HG03175 (cell line): ENCODE measurements at regions not wholly inside any gene's neighbourhood (a gene's known extent, or its start where the extent isn't known, plus 50 kb on each side); places are given as distances from the start of the nearest gene placed in this dataset.
"Not testable (repeated sequence)": the region's sequence is repeated elsewhere in the genome, so short reads cannot be mapped to it uniquely, and the experiment has no call there.

Source experiments
- ATAC-seq: cut with Tn5 transposase; IDR thresholded peaks from one replicate; pipeline ENCODE4 v1.9.1; 2021; ENCODE audit warnings: mild to moderate bottlenecking, moderate library complexity; ENCODE audit not compliant: unreplicated experiment

GRCh38 chr15:46892621-46893160, 824.6 kb upstream of the SEMA6D start:
- no peak for ATAC-seq

GRCh38 chr15:46894644-46895043, 822.7 kb upstream of the SEMA6D start:
- no peak for ATAC-seq

GRCh38 chr15:46897266-46897665, 820.0 kb upstream of the SEMA6D start:
- ATAC-seq, result no peak

- ATAC-seq, result no peak
Measured at GRCh38 chr15:46901001-46901400, 816.3 kb upstream of the SEMA6D start.

- no peak for ATAC-seq
Measured at GRCh38 chr15:46917721-46918252, 799.5 kb upstream of the SEMA6D start.

GRCh38 chr15:46918462-46919140, 798.7 kb upstream of the SEMA6D start:
- no peak for ATAC-seq

GRCh38 chr15:46921891-46922290, 795.4 kb upstream of the SEMA6D start:
- no peak for ATAC-seq

- ATAC-seq, result no peak
Measured at GRCh38 chr15:46930426-46930825, 786.9 kb upstream of the SEMA6D start.

- no peak for ATAC-seq
Measured at GRCh38 chr15:46933332-46933731, 784.0 kb upstream of the SEMA6D start.

GRCh38 chr15:46934851-46935250, 782.5 kb upstream of the SEMA6D start:
- ATAC-seq, result no peak

- ATAC-seq, result no peak
Measured at GRCh38 chr15:46938169-46938568, 779.1 kb upstream of the SEMA6D start.

GRCh38 chr15:46941241-46941640, 776.1 kb upstream of the SEMA6D start:
- ATAC-seq, result no peak

GRCh38 chr15:46946953-46947352, 770.4 kb upstream of the SEMA6D start:
- ATAC-seq, result no peak

- ATAC-seq, result no peak
Measured at GRCh38 chr15:46955576-46955975, 761.7 kb upstream of the SEMA6D start.

GRCh38 chr15:46956456-46956855, 760.8 kb upstream of the SEMA6D start:
- ATAC-seq, result no peak

- ATAC-seq, result no peak
Measured at GRCh38 chr15:46956881-46957280, 760.4 kb upstream of the SEMA6D start.

GRCh38 chr15:46960581-46960980, 756.7 kb upstream of the SEMA6D start:
- ATAC-seq, result no peak

GRCh38 chr15:46961795-46962194, 755.5 kb upstream of the SEMA6D start:
- ATAC-seq, result no peak

- ATAC-seq, result not testable (repeated sequence)
Measured at GRCh38 chr15:46988055-46988454, 729.2 kb upstream of the SEMA6D start.

GRCh38 chr15:46996359-46996758, 720.9 kb upstream of the SEMA6D start:
- ATAC-seq, result no peak

GRCh38 chr15:46997501-46997900, 719.8 kb upstream of the SEMA6D start:
- no peak for ATAC-seq

- no peak for ATAC-seq
Measured at GRCh38 chr15:47003568-47003967, 713.7 kb upstream of the SEMA6D start.

- no peak for ATAC-seq
Measured at GRCh38 chr15:47013446-47013845, 703.9 kb upstream of the SEMA6D start.
